ENCODE measurements at regions not wholly inside any gene's neighbourhood (a gene's known extent, or its start where the extent isn't known, plus 50 kb on each side); places are given as distances from the start of the nearest gene placed in this dataset.

GRCh38 chr3:3504686-3505085, 294.5 kb upstream of the LRRN1 start:
- no peak for TF ChIP-seq ZNF274 (IDR thresholded peaks at IDR 0.05; ENCODE audit: low read depth, low read length)
- no peak for TF ChIP-seq YY1 (IDR thresholded peaks at IDR 0.05; ENCODE audit: insufficient read depth, insufficient read length)
- no peak for TF ChIP-seq SUZ12 (IDR thresholded peaks at IDR 0.05; ENCODE audit: extremely low read depth, insufficient read depth, insufficient read length)
